AG04449 (cell line): ENCODE measurements at regions not wholly inside any gene's neighbourhood (a gene's known extent, or its start where the extent isn't known, plus 50 kb on each side); places are given as distances from the start of the nearest gene placed in this dataset.
"Not testable (repeated sequence)": the region's sequence is repeated elsewhere in the genome, so short reads cannot be mapped to it uniquely, and the experiment has no call there.

Source experiments
- CTCF ChIA-PET: fragments of 350-600 bp; formaldehyde crosslinking; extraction: SDS; loops from one replicate; lab custom pipeline; 2021; ENCODE audit warnings: antibody characterized with exemption; lab: Yijun Ruan, JAX
- POLR2A ChIA-PET: fragments of 400-600, 350-600 bp; formaldehyde crosslinking; extraction: SDS; loops from one replicate; lab custom pipeline; 2020; ENCODE audit warnings: antibody characterized with exemption, inconsistent platforms; lab: Yijun Ruan, JAX
- DNase-seq: peaks from one replicate; pipeline ENCODE4 v3.0.0-alpha.2; 2010; ENCODE audit warnings: low read depth, low spot score
- H3K4me3 ChIP-seq: 2 replicates; pipeline ENCODE4 v1.5.1; 2011; ENCODE audit warnings: low read depth, mild to moderate bottlenecking, control low read depth, low read length
- CTCF ChIP-seq: IDR thresholded peaks from one replicate; pipeline ENCODE4 v1.5.1; 2011; ENCODE audit warnings: mild to moderate bottlenecking, moderate library complexity, low read length, control low read depth, inconsistent platforms; ENCODE audit not compliant: insufficient read depth; ENCODE audit errors: missing control alignments

- CTCF ChIA-PET: no interaction called here
- no peak for TF ChIP-seq CTCF
- POLR2A ChIA-PET: no interaction called here
- H3K4me3 ChIP-seq: no peak overlapping the region
- no peak for DNase-seq
Observed at GRCh38 chr16:62288990-62289629, 252.9 kb upstream of the CDH8 start.

DNA sequence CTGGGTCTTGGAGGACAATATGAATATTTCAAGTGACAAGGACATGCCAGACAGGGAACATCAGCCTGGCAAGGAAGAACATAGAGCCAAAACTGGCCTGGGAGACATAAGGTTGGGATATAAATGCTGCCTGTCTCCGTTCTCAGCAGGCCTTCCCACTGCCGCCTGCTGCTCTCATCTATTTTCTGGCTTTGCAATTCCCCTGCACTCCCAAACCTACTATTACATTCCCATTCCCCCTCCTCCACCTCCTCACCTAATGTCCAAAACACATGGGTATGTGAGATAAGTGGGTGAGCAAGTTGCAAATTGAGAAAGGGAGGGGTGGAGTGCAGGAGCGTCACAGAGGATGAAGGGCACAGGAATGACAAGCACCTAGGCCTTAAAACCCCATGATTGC lies 244.3 kb upstream of the CDH8 start:
- H3K4me3 ChIP-seq: no peak overlapping the region
- no peak for TF ChIP-seq CTCF
- CTCF ChIA-PET: no interaction called here
- DNase-seq: no peak
- POLR2A ChIA-PET: no interaction called here

DNA sequence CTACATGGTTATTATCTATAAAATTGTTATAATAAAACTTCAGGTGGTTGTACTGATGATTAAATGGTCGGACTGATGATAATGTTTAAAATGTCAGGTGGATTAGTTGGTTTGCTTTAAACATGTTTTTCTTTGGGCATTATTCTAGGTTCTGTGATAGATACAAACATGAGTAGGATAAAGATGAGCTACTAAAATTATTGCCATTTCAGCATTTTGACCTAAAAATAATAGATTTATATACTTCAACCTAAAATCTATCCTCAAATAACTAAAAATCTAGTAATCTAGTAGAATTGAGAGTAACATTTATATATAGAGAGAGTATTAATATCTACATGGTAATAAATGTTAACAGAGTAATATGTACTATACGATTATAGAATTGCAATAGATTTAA lies 241.7 kb upstream of the CDH8 start:
- DNase-seq: no peak
- no peak overlapping the region for H3K4me3 ChIP-seq
- TF ChIP-seq CTCF: no peak
- POLR2A ChIA-PET: no interaction called here
- CTCF ChIA-PET: no interaction called here

DNA sequence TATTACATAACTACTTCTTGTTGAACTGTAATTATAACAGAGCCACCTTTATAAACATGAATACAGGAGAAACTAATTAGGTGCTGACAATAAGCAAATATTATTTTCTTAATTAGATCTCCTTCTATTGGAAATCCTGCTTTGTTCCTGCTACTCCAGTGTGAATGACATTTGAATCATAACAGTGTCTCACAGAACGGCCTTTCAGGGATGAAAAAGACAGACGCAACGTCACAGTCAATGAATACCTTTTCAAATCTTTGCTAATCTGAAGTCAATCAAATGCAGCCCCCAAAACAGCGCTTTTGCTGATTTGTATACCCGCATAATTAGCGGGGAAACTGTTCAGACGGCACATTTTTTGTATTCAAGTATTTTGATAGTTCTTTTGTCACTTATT lies 240.4 kb upstream of the CDH8 start:
- POLR2A ChIA-PET: no interaction called here
- no peak for DNase-seq
- CTCF ChIA-PET: no interaction called here
- TF ChIP-seq CTCF: no peak
- H3K4me3 ChIP-seq: no peak overlapping the region

- POLR2A ChIA-PET: no interaction called here
- no peak for DNase-seq
- no peak for TF ChIP-seq CTCF
- H3K4me3 ChIP-seq: no peak overlapping the region
- CTCF ChIA-PET: no interaction called here
Observed at GRCh38 chr16:62272035-62272434, 235.8 kb upstream of the CDH8 start.

GRCh38 chr16:62261760-62262159 lies 225.5 kb upstream of the CDH8 start:
- no peak for DNase-seq
- no peak overlapping the region for H3K4me3 ChIP-seq
- ChIA-PET CTCF (no interaction called here), POLR2A (no interaction called here)
- no peak for TF ChIP-seq CTCF

- POLR2A ChIA-PET, H3K4me3 ChIP-seq, CTCF ChIA-PET, DNase-seq: not testable (repeated sequence)
Observed at GRCh38 chr16:62258931-62259435, 222.7 kb upstream of the CDH8 start.
